ENCODE measurements at regions not wholly inside any gene's neighbourhood (a gene's known extent, or its start where the extent isn't known, plus 50 kb on each side); places are given as distances from the start of the nearest gene placed in this dataset.
A peak's percentile ranks its signal among the peaks of the same experiment; 100 is the strongest.

DNA sequence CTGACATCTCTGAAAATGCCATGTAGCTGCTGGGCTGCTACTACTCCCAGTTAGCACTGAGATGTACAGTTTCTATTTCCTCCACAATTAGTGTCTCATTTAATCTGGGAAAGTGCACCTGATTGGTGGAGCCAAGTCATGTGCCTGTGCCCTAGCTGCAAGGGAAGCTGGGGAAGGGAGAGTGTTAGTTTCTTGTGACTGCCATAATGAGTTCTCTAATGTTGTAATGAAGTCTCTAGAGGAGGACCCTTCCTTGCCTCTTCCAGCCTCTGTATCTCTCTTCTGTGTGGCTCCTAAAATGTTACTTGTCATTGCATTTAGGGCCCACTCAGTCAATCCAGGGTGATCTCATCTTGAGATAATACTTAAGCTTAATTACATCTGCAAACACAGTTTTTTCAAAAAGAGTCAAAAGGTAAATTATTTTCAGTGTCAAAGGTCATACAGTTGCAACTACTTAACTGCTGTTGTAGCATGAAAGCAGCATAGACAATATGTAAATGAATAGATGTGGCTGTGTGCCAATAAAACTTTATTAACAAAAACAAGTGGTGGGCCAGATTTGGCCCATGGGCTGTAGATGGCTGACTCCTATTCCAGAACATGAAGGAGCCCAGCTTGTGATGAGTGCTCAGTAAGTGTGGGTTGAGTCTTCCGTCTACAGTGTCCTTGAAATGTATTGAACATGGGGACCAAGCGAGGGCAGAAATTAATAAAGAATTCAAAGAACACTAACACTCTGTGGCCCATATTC, 137.2 kb upstream of the MAP1LC3B2 start:
- DNase-seq (ENCODE audit: extremely low read depth in 1 of 11, low read depth in 9 of 11, low spot score in 4 of 11), result no peak

DNA sequence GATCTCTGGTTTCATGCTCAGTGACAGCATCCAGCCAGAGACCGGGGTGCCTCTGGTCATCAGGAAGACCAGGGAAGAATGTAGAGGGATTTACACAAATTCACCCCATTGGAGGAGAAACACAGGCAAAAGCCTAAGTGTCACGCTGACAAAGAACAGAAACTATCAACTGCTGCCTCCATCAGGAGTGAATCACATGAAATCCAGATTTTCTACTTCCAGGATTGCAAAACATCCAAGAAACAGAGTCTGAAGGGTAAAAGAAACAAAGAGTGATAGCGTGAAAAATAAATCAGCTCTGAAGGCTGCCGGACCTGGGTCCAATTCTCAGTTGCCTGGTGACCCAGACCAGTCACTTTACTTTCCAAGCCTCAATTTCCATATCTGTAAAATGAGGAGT, 136.1 kb upstream of the MAP1LC3B2 start:
- no peak for DNase-seq (ENCODE audit: extremely low read depth in 1 of 11, low read depth in 9 of 11, low spot score in 4 of 11)

DNA sequence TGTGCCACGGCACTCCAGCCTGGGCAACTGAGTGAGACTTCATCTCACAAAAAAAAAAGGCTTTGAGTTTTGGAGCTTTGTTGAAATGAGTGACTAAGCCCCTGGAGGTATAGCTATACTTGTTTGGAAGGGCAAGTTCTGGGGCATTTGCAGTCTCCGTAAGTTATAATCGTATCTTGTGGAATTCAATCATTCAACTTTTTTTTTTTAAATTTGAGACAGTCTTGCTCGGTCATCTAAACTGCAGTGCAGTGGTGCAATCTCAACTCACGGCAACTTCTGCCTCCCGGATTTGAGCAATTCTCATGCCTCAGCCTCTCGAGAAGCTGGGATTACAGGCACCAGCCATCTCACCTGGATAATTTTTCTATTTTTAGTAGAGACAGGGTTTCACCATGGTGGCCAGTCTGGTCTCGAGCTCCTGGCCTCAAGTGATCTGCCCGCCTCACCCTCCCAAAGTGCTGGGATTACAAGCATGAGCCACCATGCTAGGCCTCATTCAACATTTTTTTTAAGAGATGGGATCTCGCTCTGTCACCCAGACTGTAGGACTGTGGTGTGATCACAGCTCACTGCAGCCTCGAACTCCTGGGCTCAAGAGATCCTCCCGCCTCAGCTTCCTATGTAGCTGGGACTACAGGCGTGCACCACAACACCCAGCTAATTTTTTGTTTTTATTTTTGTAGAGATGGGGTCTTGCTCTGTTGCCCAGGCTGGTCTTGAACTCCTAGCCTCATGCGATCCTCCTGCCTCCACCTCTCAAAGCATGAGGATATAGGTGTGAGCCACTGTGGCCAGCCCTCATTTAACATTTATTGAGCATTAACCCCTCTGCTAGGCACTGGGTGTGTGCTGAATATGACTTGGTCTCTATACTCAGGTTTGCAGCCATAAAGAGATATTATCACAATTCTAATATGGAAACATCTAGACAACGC, 133.7 kb upstream of the MAP1LC3B2 start:
- DNase-seq (ENCODE audit: extremely low read depth in 1 of 11, low read depth in 9 of 11, low spot score in 4 of 11), result no peak

DNA sequence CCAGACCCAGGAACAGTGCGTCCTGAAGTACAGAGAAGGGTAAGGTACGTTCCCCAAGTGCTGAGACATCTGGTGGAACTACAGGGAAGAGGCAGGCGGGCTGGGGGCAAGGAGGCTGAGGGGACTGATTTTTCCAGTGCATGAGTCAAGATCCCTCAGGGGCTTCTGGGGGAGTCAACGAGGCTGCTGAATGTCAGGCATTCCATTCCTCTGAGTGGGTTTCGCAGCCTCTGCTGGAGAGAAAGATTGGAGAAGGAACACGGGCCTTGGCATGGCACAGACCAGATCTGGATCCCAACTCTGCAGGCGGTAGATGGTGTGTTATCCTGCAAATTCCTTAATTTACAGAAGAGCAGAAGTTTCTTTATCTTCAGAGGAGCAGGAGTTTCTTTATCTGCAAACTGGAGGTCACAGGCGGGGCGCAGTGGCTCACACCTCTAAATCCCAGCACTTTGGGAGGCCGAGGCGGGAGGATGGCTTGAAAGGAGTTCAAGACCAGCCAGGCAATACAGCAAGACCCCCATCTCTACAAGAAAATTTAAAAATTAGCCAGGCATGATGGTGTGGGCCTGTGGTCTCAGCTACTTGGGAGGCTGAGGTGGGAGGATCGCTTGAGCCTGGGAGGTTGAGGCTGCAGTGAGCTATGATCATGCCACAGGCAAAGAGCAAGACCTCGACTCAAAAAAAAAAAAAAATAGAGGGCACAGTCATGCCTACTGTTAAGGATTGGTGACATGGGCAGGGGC, 132.6 kb upstream of the MAP1LC3B2 start:
- peak in 4 of 11 donors; percentile 48 to 76 (median 58) for DNase-seq (ENCODE audit: extremely low read depth in 1 of 11, low read depth in 9 of 11, low spot score in 4 of 11)

DNA sequence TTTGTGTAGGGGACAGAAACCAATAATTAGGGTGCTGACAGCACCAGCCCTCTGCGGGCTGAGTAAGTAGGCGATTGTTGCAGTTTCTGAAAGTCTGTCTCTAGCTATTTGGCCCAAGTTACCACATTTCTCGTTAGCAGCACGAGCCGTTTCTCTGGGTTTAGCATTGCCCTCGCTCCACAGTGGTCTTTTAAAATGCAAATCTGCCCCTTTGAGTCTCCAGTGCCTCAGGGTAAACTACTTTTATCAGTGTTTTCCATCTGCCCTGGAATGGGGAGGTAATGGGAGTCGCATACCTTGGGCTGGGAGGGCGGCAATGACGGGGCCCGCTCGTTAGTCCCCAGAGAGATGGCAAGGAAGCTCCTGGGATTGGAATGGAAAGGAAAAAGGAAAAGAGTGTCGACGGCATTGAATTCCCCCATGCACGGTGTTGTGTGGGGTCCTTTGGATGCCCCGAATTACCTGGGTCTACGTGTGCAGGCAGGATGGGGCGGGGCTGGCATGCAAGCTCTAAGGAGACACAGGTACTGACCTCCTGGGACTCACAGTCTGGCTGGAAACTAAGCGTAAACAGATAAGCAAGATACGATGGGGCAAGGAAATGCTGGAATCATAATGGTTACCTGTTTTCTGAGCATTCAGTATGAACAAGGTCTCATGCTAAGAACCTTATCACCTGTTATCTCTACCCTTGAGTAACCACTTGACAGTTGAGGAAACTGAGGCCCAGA, 131.8 kb upstream of the MAP1LC3B2 start:
- peak in 3 of 11 donors; percentile 41 to 73 (median 67) for DNase-seq (ENCODE audit: extremely low read depth in 1 of 11, low read depth in 9 of 11, low spot score in 4 of 11)

DNA sequence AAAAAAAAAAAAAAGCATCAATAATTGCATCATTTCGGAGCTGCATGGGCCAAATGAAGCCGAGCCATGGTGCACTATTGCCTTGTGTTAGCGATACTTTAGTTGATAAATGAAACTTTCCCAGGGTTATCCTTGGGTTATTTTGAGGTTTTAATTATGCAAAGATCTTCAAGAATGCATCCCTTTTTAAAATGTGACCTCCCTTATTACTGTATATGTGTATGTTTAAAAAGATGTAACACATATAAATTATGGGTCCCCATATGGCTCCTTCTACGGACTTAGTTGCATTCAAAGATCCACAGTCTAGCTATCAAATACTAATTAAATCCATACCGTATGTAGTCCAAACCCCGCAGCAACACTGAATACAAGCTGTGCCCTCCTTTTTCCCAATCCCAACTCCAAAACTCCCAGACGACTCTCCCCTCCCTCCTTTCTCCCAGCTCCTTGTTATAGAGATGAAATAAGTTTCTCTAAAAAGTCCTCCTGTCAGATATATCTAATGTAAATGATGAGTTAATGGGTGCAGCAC, 129.3 kb upstream of the MAP1LC3B2 start:
- no peak for DNase-seq (ENCODE audit: extremely low read depth in 1 of 11, low read depth in 9 of 11, low spot score in 4 of 11)

DNA sequence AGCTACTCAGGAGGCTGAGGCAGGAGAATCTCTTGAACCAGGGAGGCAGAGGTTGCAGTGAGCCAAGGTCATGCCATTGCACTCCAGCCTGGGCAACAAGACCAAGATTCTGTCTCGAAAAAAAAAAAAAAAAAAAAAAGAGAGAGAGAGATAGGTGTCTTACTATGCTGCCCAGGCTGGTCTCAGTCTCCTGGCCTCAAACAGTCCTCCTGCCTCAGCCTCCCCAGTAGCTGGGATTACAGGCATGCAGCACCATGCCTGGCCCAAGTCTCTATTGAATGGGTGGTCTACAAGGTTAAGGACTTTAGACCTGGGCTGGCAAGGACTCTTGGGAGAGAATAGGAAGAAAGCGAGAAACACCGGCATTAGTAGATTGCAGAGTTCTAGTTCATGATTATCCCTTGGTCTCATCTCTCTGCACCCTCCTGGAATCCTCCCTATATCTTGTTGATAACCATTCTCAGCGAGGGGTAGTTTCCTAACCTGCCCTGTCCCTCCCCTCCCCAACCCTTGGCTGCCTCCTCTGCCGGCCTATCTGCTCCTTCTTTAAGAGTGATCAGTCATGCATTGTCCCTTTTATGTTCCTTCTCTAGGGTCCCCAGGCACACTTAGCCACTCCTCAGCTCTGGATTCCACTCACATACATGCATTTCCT, 128.1 kb upstream of the MAP1LC3B2 start:
- no peak for DNase-seq (ENCODE audit: extremely low read depth in 1 of 11, low read depth in 9 of 11, low spot score in 4 of 11)

DNA sequence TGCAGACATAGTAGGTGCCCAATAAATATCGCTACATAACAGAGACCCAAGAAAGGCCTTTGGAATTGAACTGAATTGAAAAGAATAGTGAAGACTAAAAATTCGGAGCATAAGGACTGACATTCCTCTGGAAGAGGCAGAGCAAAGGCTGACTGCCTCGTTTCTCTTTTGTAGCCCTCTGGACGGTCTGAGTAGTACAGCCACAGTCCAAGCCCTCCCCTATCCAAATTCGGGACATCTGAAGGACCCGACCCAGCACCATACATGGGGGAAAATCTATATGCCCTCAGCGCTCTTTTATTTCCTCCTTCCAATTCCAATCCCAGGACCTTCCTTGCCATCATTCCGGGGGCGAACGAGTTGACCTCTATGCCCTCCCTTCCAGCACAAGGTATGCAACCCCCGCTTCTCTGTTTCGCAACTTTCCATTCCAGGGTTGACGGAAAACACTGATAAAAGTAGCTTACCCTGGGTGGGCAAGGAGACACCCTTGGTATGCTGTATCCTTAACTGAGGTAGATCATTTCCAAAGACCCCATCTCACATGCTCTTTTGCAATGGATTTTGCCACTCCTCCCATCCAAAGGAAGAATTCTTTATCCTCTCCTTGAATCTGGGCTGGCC, 127.4 kb upstream of the MAP1LC3B2 start:
- no peak for DNase-seq (ENCODE audit: extremely low read depth in 1 of 11, low read depth in 9 of 11, low spot score in 4 of 11)

DNA sequence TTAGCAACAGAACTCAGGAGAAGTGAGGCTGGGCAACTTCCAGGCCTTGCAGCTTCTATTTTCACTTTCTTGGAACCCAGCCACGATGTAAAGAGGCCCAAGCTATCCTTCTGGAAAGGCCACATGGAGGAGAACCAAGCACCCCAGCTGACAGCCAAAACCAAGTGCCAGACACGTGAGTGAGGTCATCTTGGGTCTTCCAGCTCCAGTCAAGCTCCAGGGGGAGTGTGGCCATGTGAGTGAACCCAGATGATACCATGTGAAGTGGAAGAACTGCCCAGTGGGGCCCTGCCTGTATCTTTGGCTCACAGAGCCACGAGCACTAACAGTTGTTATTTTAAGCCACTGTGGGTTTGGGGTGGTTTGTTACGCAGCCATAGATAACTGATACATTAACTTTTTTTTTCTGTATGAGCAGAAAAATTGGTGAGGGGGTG, 126.8 kb upstream of the MAP1LC3B2 start:
- no peak for DNase-seq (ENCODE audit: extremely low read depth in 1 of 11, low read depth in 9 of 11, low spot score in 4 of 11)

DNA sequence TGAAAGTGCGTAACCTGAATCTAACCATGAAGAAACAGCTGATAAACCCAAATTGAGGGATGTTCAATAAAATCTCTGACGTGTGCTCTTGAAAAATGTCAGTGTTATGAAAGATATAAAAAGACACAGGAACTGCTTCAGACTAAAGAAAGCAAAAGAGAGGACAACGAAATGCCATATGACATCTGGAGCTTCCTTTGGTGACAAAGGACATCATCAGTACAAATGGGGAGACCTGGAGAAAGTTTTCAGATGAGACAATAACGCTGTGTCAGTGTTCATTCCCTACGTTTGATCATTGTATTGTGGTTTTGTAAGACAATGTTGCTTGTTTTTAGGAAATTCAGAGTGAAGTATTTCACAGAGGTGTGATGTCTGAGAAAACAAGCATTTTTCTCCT, 125.9 kb upstream of the MAP1LC3B2 start:
- no peak for DNase-seq (ENCODE audit: extremely low read depth in 1 of 11, low read depth in 9 of 11, low spot score in 4 of 11)

DNA sequence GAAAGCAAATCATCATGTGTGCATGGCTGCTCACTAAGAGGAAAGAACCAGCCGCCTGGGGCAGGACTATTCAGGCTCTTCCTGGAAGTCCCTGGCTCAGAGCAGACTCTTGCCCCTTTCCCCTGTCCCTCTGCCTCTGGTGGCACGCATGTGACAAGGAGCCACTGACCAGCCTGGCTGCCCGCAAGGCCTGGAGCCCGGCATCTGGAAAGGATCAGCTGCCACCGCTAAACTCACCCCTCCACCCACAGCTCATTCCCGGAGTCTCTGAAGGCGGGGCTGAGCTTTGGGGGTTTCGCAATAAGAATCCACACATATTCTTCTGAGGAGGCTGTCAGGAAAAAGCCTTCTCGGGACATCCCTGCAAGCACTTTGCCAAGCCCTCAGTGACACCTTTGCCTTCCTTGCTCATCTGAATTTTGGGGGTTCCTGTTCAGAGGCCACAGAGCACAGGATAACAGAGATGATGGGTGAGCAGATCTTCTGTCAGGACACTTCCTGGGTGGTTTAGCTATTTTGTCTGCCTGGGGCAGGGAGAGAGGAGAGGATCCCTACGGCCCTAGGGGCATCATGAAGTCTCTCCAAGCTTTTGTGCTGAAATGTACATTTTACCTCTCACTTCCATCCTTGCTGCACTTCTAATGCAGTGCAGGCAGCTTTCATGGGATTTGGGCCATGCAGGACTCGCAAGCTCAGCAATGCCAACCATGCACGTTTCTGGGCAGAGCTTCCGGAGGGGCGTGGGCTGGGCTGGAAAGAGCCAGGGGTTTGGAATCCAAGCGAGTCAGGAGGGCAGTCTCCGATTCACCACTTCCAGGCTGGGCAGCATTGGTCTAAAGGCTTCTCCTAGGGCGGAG, 124.8 kb upstream of the MAP1LC3B2 start:
- peak in 6 of 11 donors; percentile 52 to 72 (median 66) for DNase-seq (ENCODE audit: extremely low read depth in 1 of 11, low read depth in 9 of 11, low spot score in 4 of 11)

DNA sequence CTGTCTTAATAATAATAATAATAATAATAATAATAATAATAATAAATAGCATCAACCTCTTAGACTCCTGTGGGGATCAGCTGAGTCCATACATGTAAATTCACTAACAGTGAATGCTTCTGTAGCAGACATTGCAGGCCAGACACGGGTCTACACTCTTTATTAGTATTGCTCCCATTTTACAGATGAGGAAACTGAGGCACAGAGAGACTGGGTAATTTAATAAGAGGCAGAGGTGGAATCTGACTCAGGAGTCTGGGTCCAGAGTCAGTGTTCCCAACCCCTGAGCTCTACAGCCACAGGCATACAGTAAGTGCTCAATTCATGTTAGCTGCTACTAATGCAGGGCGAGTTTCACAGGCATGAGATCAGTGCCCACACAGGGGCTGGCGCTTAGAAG, 123.2 kb upstream of the MAP1LC3B2 start:
- no peak for DNase-seq (ENCODE audit: extremely low read depth in 1 of 11, low read depth in 9 of 11, low spot score in 4 of 11)

DNA sequence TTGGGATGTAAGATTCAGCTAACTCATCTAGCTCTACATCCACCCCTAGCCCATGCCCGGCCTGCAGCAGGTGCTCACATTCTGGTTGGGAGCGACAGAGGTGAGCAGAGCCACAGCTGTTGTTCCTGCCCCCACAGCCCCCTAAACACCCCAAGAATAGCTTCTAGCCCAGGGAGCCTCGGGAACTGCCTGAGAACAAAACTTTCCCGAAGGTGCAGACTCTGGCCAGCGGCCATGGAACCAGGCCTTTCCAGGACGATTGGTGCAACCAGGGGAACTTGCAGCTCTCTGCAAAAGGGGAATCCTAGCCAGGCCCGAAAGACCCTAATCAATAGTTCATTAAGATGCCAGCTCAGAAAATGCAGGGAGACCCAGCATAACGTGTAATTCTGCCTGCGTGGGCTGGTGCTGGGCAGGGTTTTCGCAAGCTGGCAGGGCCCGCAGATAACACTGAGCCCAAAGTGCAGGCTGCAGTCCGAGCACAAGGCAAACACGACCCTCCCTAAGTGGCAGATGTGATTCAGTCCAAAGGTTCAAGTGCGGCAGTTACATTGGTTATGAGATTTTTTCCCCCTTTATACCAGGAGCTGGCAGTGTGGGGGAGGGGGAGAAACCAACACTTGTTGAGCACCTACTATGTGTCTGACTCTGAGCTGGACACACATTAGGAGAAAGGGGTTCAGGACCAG, 122.5 kb upstream of the MAP1LC3B2 start:
- no peak for DNase-seq (ENCODE audit: extremely low read depth in 1 of 11, low read depth in 9 of 11, low spot score in 4 of 11)

DNA sequence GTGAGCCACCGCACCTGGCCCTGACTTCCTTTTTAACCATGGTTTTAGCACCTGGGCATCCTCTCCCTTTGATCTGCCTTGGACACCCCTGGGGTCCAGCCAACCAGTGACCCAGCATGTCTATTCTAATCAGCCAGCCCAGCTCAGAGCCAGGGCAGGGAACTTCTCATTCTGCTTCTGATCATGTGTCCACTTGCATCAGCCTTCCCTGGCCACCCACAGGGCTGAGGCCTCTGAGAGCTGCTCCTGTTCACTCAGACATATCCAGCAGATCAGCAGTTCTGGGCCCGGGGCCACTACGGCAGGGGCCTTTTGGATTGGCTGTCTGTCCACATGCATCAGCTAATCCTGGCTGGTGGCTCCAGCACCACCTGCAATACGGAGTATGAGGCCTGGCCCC, 117.9 kb upstream of the MAP1LC3B2 start:
- no peak for DNase-seq (ENCODE audit: extremely low read depth in 1 of 11, low read depth in 9 of 11, low spot score in 4 of 11)

DNA sequence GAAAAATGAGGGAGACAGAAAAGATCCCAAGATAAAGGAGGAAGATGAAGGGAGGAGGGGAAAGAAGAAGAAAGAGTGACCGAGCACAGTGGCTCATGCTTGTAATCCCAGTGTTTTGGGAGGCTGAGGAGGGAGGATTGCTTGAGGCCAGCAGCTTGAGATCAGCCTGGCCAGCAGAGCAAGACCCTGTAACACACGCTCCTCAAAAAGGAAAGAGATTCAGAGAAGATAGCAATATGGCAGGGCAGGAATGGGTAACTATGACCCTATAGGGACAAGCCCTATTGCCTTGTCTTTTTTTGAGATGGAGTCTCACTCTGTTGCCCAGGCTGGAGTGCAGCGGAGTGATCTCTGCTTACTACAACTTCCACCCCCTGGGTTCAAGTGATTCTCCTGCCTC, 116.9 kb upstream of the MAP1LC3B2 start:
- no peak for DNase-seq (ENCODE audit: extremely low read depth in 1 of 11, low read depth in 9 of 11, low spot score in 4 of 11)

DNA sequence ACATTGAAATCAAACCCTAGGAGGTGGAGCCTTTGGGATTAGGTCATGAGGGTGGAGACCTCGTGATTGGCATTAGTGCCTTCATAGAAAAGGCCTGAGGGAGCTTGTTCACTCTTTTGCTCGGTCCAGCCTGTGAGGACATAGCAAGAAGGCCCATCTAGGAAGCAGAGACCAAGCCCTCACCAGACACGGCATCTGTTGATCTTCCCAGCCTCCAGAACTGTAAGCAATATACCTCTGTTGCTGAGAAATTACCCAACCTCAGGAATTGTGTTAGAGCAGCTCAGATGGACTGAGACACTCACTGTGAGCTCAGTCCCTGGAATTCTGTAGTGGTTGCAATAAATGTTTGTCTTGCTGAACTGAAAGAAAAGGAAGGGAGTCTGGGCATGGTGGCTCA, 116.2 kb upstream of the MAP1LC3B2 start:
- no peak for DNase-seq (ENCODE audit: extremely low read depth in 1 of 11, low read depth in 9 of 11, low spot score in 4 of 11)
